GM12874 (cell line): ENCODE measurements at regions not wholly inside any gene's neighbourhood (a gene's known extent, or its start where the extent isn't known, plus 50 kb on each side); places are given as distances from the start of the nearest gene placed in this dataset.

Experiments used
- TF ChIP-seq, protein P1 (sequence below): IDR thresholded peaks from 2 replicates; pipeline ENCODE4 v1.5.1; 2011; ENCODE audit warnings: low read depth, mild to moderate bottlenecking, control low read depth, low read length, moderate library complexity; ENCODE audit not compliant: insufficient read depth

DNA sequence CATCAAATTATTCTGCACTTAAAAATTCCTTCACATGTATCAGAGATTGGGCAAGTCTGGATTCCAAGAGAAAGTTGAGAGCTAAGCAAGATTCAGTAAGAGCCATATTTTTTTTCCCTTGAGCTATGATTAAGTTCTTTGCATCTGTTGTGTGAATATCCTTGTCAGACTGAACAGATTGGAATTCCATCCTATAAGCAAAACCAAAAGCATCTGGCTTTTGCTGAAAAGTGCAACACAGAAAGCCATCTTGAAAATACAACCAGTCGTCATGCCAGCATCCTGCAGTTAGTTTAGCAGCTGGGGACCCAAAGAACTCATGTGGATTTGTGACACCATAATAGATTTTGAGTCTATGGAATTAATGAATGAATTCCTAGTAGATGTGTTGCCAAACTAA, 316.9 kb downstream of the MTRR start:
- TF ChIP-seq, protein P1, sequence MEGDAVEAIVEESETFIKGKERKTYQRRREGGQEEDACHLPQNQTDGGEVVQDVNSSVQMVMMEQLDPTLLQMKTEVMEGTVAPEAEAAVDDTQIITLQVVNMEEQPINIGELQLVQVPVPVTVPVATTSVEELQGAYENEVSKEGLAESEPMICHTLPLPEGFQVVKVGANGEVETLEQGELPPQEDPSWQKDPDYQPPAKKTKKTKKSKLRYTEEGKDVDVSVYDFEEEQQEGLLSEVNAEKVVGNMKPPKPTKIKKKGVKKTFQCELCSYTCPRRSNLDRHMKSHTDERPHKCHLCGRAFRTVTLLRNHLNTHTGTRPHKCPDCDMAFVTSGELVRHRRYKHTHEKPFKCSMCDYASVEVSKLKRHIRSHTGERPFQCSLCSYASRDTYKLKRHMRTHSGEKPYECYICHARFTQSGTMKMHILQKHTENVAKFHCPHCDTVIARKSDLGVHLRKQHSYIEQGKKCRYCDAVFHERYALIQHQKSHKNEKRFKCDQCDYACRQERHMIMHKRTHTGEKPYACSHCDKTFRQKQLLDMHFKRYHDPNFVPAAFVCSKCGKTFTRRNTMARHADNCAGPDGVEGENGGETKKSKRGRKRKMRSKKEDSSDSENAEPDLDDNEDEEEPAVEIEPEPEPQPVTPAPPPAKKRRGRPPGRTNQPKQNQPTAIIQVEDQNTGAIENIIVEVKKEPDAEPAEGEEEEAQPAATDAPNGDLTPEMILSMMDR = no peak

DNA sequence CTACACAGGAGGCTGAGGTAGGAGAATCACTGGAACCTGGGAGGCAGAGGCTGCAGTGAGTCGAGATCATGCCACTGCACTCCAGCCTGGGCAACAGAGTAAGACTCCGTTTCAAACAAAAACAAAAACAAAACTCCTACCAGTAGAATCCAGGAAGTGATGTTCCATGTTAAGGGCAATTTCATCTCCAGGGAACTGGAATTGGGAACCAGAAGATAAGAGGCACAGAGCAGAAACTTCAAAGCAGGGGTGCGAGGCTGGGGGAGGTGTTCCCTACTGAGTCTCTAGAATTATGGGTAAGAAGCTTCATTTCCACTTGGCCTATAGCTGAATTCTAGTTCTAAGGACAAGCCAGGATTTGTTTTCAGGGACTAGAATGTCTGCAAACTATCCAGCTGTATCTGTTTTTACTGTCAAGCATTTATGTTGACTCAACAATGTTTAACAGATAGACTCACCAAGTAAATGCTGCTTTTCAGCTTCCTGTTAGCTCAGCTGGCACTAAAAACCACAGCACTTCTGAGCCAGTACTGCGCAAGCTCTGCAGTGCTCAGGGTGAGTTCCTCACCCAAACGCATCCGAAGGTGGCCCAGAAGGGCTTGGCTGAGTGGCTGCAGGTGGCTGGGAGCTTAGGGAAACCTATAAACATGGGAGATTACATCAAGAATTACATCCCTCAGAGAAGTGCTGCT, 320.1 kb downstream of the MTRR start:
- TF ChIP-seq, protein P1 = no peak

DNA sequence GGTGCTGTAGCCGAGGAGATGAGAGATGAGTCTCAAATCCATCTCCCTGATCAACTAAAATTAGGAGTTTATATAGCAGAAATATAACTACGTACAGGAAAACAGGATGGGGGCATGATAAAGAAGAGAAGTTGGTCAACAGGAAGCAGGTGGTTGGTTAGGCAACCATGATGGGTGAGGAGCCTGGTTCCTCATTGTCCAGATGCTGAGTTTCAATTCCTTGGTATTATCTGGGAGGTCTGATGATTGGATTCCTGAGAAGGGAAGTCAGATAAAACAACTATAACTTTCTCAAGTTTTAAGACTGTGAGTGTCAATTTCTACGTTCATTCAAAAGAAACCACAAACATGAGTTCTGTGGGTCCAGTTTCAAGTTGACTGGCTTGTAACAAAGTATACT, 323.9 kb downstream of the MTRR start:
- TF ChIP-seq, protein P1 = no peak

DNA sequence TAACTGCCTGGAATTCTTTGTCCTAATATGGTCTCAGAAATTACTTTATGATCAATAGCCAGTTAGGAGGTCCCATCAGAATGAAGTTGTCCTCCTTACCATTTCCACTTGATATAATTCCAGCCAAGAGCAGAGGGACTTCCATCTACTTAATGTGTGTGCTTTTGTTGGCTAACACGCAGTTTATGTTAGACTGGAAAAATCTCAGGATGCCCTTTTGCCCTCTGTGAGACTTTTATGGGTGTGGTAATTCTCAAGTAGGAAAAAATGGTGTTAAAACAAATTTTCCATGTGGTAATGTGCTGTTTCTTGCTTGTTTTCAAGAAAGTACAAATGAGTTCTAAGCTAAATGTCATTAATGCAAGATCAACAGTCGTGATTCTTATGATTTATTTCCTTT, 327.1 kb downstream of the MTRR start:
- TF ChIP-seq, protein P1 = no peak

DNA sequence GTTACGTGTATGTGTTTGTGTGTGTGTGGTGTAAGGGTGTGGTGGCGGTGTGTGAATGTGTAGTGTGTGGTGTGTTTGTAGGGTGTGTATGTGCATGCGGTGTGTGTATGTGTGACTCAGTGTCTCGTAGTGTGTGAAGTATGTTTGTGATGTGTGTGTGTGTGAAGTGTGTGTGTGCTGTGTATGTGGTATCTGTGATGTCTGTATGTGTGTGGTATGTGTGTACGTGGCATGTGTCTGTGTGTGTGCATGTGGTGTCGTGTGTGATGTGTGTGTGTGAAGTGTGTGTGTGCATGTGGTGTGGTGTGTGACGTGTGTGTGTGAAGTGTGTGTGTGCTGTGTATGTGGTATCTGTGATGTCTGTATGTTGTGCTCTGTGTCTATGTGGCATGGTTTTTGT, 339.4 kb downstream of the MTRR start:
- TF ChIP-seq, protein P1 = no peak

DNA sequence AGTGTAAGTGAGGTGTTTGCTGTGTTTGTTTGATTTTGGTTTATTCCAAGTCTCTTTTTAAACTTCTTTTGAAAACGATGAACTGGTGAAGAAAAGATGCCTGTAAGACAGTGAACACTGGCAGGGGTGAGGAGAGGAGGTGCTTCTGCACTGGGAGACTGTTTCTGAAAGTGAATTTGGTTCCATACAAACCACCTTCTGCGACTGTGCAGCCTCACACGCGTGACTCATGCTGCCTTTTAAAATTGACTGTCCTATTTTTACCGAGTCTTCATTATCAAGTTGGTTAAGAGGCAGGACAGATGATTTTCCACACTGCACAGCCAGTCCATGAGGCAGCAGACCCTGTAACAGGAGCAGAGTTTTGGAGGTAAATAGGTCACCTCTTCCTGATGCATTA, 340.6 kb downstream of the MTRR start:
- TF ChIP-seq, protein P1 = no peak

DNA sequence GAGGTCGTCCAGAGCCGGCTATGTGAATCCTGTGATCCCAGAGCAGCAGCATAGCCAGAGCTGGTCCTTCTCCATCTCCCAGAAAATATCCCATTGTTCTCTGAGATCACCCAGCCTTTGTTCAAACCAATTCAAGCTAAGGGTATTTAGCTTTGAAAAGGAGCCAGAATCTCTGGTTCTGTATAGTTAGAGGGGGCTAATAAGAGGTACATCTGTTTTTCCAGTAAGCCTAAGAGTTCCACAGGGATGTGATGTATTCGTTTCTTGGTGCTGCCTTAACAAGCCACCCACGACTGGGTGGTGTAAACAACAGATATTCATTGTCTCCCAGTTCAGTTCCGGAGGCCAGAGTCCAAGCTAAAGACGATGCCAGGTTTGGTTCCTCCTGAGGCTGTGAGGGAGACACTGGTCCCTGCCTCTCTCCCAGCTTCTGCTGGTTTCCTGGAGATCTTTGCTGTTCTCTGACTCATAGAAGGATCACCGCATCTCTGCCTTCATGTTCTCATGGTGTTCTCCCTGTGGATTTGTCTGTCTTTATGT, 344.8 kb downstream of the MTRR start:
- TF ChIP-seq, protein P1 = no peak
